ENCODE measurements at regions not wholly inside any gene's neighbourhood (a gene's known extent, or its start where the extent isn't known, plus 50 kb on each side); places are given as distances from the start of the nearest gene placed in this dataset.

- Histone ChIP-seq H3K27me3 (ENCODE audit: low read depth) (no peaks in the 10 kb centered on the region), H3K4me1 (peaks cover 29% of the 10 kb centered on the region), H3K36me3 (no peaks in the 10 kb centered on the region), H3K27ac (replicated peaks) (peak overlapping the region; percentile 38), H3K9me3 (replicated peaks) (no peaks in the 10 kb centered on the region), H3K4me3 (no peak overlapping the region)
- TF ChIP-seq CTCF (IDR thresholded peaks at IDR 0.05; ENCODE audit: borderline replicate concordance) = no peak
- intact Hi-C loops (cut with micrococcal nuclease) = no loop called here
- no peak for DNase-seq
These were observed 84.2 kb upstream of the ARMC2 start for GRCh38 chr6:108763931-108764579.

GRCh38 chr6:108764580-108764950, 83.7 kb upstream of the ARMC2 start:
- H3K27ac ChIP-seq (replicated peaks) = peak overlapping the region; percentile 38
- no peaks in the 10 kb centered on the region for H3K9me3 ChIP-seq (replicated peaks)
- no peaks in the 10 kb centered on the region for H3K27me3 ChIP-seq (ENCODE audit: low read depth)
- DNase-seq = no peak
- no peak overlapping the region for H3K4me3 ChIP-seq
- no peak for TF ChIP-seq CTCF (IDR thresholded peaks at IDR 0.05; ENCODE audit: borderline replicate concordance)
- H3K4me1 ChIP-seq = peaks cover 29% of the 10 kb centered on the region
- intact Hi-C loops (cut with micrococcal nuclease) = no loop called here
- no peaks in the 10 kb centered on the region for H3K36me3 ChIP-seq

GRCh38 chr6:108765495-108765894, 82.7 kb upstream of the ARMC2 start:
- no peaks in the 10 kb centered on the region for H3K9me3 ChIP-seq (replicated peaks)
- H3K36me3 ChIP-seq = no peaks in the 10 kb centered on the region
- DNase-seq = no peak
- H3K27me3 ChIP-seq (ENCODE audit: low read depth) = no peaks in the 10 kb centered on the region
- TF ChIP-seq CTCF (IDR thresholded peaks at IDR 0.05; ENCODE audit: borderline replicate concordance) = no peak
- H3K4me3 ChIP-seq = no peak overlapping the region
- intact Hi-C loops (cut with micrococcal nuclease) = no loop called here
- H3K4me1 ChIP-seq = peaks cover 20% of the 10 kb centered on the region
- H3K27ac ChIP-seq (replicated peaks) = no peak overlapping the region

- no peaks in the 10 kb centered on the region for H3K9me3 ChIP-seq (replicated peaks)
- H3K4me1 ChIP-seq = peaks cover 12% of the 10 kb centered on the region
- no peak overlapping the region for H3K27ac ChIP-seq (replicated peaks)
- H3K4me3 ChIP-seq = no peak overlapping the region
- intact Hi-C loops (cut with micrococcal nuclease) = no loop called here
- no peaks in the 10 kb centered on the region for H3K36me3 ChIP-seq
- no peaks in the 10 kb centered on the region for H3K27me3 ChIP-seq (ENCODE audit: low read depth)
- TF ChIP-seq CTCF (IDR thresholded peaks at IDR 0.05; ENCODE audit: borderline replicate concordance) = no peak
- no peak for DNase-seq
These were observed 81.8 kb upstream of the ARMC2 start for GRCh38 chr6:108766419-108766818.

- peaks cover 12% of the 10 kb centered on the region for H3K4me1 ChIP-seq
These were observed 81.3 kb upstream of the ARMC2 start for GRCh38 chr6:108766886-108767285.

More at GRCh38 chr6:108766886-108767285, 81.3 kb upstream of the ARMC2 start:
- no peak for DNase-seq
- Histone ChIP-seq H3K27ac (replicated peaks) (no peak overlapping the region), H3K27me3 (ENCODE audit: low read depth) (no peaks in the 10 kb centered on the region), H3K9me3 (replicated peaks) (no peaks in the 10 kb centered on the region), H3K4me3 (no peak overlapping the region), H3K36me3 (no peaks in the 10 kb centered on the region)
- TF ChIP-seq CTCF (IDR thresholded peaks at IDR 0.05; ENCODE audit: borderline replicate concordance) = no peak
- intact Hi-C loops (cut with micrococcal nuclease) = no loop called here
